AG04449 (cell line): ENCODE measurements at regions not wholly inside any gene's neighbourhood (a gene's known extent, or its start where the extent isn't known, plus 50 kb on each side); places are given as distances from the start of the nearest gene placed in this dataset.

Source experiments
- CTCF ChIA-PET: fragments of 350-600 bp; formaldehyde crosslinking; extraction: SDS; loops from one replicate; lab custom pipeline; 2021; ENCODE audit warnings: antibody characterized with exemption; lab: Yijun Ruan, JAX
- POLR2A ChIA-PET: fragments of 400-600, 350-600 bp; formaldehyde crosslinking; extraction: SDS; loops from one replicate; lab custom pipeline; 2020; ENCODE audit warnings: antibody characterized with exemption, inconsistent platforms; lab: Yijun Ruan, JAX
- DNase-seq: peaks from one replicate; pipeline ENCODE4 v3.0.0-alpha.2; 2010; ENCODE audit warnings: low read depth, low spot score
- H3K4me3 ChIP-seq: 2 replicates; pipeline ENCODE4 v1.5.1; 2011; ENCODE audit warnings: low read depth, mild to moderate bottlenecking, control low read depth, low read length
- TF ChIP-seq, protein P1 (sequence below): IDR thresholded peaks from one replicate; pipeline ENCODE4 v1.5.1; 2011; ENCODE audit warnings: mild to moderate bottlenecking, moderate library complexity, low read length, control low read depth, inconsistent platforms; ENCODE audit not compliant: insufficient read depth; ENCODE audit errors: missing control alignments

DNA sequence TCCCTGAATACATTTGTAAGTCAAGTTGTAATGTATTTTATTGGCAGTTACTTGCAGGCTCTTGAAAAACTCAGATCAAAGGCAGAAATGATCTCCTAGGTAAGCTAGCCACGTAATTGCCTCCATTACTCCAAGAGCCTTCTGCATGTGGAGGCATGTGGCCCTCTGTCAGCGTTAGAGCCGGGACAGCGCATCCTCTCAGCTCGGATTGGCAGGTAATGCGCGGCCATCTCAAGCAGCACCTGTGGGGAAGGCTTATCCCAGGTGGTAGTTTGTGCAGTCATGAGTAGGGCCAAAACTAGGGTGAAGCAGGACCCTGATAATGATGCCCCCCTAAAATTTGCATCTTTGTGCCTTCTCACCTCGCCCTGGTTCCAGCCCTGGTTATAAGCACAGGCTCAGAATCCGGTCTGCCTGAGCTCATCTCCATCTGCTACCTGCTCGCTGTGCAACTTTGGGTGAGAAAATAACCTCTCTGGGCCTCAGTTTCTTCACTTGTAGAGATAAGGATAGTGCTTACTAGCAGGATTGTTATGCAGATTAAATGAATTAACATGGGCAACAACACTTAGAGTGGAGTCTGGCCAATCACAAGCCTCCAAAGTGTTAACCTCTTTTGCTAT, 157.5 kb upstream of the PMEPA1 start:
- CTCF ChIA-PET = no interaction called here
- DNase-seq = no peak
- POLR2A ChIA-PET = no interaction called here
- H3K4me3 ChIP-seq = no peak overlapping the region
- TF ChIP-seq, protein P1, sequence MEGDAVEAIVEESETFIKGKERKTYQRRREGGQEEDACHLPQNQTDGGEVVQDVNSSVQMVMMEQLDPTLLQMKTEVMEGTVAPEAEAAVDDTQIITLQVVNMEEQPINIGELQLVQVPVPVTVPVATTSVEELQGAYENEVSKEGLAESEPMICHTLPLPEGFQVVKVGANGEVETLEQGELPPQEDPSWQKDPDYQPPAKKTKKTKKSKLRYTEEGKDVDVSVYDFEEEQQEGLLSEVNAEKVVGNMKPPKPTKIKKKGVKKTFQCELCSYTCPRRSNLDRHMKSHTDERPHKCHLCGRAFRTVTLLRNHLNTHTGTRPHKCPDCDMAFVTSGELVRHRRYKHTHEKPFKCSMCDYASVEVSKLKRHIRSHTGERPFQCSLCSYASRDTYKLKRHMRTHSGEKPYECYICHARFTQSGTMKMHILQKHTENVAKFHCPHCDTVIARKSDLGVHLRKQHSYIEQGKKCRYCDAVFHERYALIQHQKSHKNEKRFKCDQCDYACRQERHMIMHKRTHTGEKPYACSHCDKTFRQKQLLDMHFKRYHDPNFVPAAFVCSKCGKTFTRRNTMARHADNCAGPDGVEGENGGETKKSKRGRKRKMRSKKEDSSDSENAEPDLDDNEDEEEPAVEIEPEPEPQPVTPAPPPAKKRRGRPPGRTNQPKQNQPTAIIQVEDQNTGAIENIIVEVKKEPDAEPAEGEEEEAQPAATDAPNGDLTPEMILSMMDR = no peak

DNA sequence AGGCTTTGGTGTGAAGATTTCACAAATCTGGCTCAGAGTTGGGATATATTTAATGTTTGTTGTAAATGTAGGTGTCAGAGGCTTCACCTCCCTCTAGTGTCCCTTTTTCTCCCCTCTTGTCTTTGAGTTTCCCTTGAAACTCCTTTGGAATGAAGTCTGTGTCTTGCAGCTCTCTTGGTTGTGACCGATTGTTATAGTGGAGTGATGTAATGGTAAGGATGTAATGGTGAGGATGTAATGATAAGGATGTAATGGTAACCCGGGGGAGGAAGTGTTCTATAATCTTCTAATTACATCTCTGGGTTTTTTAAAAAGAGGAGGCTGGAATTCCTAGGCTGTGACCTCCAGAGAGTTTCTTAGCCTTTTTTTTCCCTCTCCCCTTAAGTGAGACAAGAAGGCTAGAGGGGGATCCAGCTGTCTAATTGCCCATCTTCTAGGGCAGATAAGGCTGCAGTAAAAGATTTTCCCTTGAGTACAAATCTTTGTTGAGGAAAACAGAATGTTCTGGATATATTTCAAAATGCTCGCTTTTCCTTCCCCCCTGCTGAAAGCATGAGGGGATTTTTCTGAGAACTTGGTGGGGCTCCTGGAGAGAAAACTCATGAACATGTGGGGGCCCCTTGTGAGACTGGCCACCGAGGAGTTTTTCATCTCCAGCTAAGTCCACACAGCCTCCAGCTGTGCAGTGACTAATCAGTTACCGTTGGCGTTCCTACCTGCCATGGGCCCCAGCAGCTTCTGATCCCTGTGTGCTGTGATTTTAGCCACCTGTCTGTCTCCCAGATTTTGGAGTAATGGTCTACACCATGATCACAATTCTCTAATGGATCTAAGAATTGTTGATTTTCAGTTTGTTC, 156.7 kb upstream of the PMEPA1 start:
- ChIA-PET CTCF (interaction anchor here (0.7 kb wide), 1 partner anchor 266 kb away, joined by 3 read pairs; no protein-coding TSS in a partner anchor), POLR2A (no interaction called here)
- TF ChIP-seq, protein P1 = no peak
- DNase-seq = no peak
- no peak overlapping the region for H3K4me3 ChIP-seq

DNA sequence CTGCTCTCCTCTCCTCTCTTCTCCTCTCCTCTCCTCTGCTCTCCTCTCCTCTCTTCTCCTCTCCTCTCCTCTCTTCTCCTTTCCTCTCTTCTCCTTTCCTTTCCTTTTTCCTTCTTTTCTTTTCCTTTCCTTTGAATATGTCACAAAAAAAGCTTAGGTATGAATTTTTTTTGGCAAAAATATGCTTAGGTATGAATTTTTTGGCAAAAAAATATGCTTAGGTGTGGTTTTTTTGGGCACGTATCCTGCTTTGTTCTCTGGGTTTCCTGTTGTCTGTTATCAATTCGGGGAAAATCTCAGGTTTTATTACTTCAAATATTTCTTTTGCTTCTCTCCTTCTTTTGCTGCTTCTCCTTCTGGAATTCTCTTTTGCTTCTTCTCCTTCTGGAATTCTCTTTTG, 155.5 kb upstream of the PMEPA1 start:
- CTCF ChIA-PET = no interaction called here
- TF ChIP-seq, protein P1 = no peak
- H3K4me3 ChIP-seq = no peak overlapping the region
- POLR2A ChIA-PET = no interaction called here
- no peak for DNase-seq

DNA sequence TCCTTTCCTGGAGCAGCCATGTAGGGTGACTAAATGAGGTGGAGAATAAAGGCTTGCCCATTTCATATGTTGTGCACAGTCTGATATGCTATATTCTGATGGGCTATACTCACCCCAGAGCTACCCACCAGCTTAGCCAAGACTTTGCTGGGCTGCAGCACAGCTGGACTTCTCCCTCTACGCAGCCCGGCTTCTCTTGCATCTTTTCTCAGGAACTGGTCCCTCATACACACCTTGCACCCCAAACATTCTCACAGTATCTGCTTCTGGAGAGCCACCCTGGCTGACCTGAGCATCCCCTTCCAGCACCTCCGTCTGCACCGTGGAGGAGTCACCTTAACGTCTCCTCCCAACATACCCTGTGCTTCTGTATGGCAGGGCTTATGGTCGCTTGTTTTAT, 150.8 kb upstream of the PMEPA1 start:
- H3K4me3 ChIP-seq = no peak overlapping the region
- no peak for DNase-seq
- ChIA-PET CTCF (no interaction called here), POLR2A (no interaction called here)
- TF ChIP-seq, protein P1 = no peak

DNA sequence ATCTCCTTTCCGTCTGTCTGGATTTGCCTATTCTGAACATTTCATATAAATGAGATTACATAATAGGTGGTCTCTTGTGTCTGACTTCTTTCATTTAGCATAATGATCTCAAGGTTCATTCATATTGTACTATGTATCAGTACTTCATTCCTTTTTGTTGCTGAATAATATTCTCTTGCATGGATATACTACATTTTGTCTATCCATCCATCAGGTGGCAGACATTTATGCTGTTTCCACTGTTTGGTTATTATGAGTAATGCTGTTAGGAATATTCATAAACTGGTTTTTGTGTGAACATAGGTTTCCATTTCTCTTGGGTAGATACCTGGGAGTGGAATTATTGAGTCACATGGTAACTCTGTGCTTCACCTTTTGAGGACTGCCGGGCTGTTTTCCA, 148.2 kb upstream of the PMEPA1 start:
- TF ChIP-seq, protein P1 = no peak
- POLR2A ChIA-PET = no interaction called here
- no peak for DNase-seq
- CTCF ChIA-PET = no interaction called here
- no peak overlapping the region for H3K4me3 ChIP-seq

DNA sequence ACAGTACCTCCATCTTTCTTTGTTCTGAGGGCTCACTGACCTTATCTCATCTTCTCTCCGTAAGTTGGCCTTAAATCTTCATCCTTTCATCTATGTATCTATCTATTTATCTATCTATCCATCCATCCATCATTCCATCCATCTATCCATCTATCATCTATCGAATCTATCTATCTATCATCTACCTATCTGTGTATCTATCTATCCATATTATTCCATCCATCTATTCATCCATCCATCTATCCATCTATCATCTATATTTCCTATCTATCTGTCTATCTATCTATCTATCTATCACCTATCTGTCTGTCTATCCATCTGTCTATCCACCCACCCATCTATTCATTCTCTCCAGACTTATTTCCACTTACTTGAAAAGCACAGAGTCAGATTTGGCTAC, 147.3 kb upstream of the PMEPA1 start:
- ChIA-PET CTCF (no interaction called here), POLR2A (interaction anchor here (0.5 kb wide), 1 partner anchor 1170 kb away, joined by 3 read pairs; no protein-coding TSS in a partner anchor)
- H3K4me3 ChIP-seq = no peak overlapping the region
- DNase-seq = no peak
- TF ChIP-seq, protein P1 = no peak
